ENCODE measurements at regions not wholly inside any gene's neighbourhood (a gene's known extent, or its start where the extent isn't known, plus 50 kb on each side); places are given as distances from the start of the nearest gene placed in this dataset.

DNA sequence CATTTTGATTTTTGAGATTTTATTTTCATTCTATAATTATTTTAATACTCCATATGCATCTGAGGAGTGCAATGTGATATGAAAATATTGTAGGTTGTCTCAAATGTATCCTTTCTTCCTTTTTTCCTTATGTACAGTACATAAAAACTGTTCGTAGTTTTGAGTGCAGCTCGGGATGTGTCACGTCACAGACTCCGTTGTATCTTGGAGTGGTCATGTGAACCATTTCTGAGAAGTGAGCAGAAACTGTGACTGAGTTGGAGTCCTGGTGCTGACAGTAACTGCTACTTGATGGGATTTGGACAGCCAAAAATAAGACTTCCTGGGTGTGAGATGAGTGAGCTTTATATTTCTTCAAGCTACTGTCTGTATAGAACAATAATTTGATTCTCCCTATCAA is 761.4 kb upstream of the MAN1A1 start:
- TF ChIP-seq, protein P1, sequence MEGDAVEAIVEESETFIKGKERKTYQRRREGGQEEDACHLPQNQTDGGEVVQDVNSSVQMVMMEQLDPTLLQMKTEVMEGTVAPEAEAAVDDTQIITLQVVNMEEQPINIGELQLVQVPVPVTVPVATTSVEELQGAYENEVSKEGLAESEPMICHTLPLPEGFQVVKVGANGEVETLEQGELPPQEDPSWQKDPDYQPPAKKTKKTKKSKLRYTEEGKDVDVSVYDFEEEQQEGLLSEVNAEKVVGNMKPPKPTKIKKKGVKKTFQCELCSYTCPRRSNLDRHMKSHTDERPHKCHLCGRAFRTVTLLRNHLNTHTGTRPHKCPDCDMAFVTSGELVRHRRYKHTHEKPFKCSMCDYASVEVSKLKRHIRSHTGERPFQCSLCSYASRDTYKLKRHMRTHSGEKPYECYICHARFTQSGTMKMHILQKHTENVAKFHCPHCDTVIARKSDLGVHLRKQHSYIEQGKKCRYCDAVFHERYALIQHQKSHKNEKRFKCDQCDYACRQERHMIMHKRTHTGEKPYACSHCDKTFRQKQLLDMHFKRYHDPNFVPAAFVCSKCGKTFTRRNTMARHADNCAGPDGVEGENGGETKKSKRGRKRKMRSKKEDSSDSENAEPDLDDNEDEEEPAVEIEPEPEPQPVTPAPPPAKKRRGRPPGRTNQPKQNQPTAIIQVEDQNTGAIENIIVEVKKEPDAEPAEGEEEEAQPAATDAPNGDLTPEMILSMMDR (tag by site-specific recombination; IDR thresholded peaks at IDR 0.05): no peak
- no peak for TF ChIP-seq ZNF501 (tag by site-specific recombination; IDR thresholded peaks at IDR 0.05)

All from HEK293 (cell line).